Mucosa of descending colon (tissue), 3 donors: ENCODE measurements at regions not wholly inside any gene's neighbourhood (a gene's known extent, or its start where the extent isn't known, plus 50 kb on each side); places are given as distances from the start of the nearest gene placed in this dataset.

ENCODE experiments used
- ATAC-seq: fragments of 200-7000 bp; cut with Tn5 transposase; one replicate; pipeline ENCODE4 v1.9.1; 2020; ENCODE audit warnings: mild to moderate bottlenecking, moderate library complexity
- DNase-seq, 3 donors: peaks; one replicate each; pipeline ENCODE4 v3.0.0-alpha.2; 2020
- H3K36me3 ChIP-seq: fragments of 200-600 bp; one replicate; pipeline ENCODE4 v1.8.0; 2021; ENCODE audit warnings: low read depth, mild to moderate bottlenecking
- H3K4me1 ChIP-seq: fragments of 200-600 bp; one replicate; pipeline ENCODE4 v1.8.0; 2021; ENCODE audit warnings: low read depth, mild to moderate bottlenecking
- H3K4me3 ChIP-seq: fragments of 200-600 bp; one replicate; pipeline ENCODE4 v1.8.0; 2021; ENCODE audit warnings: mild to moderate bottlenecking
- H3K9me3 ChIP-seq: fragments of 200-600 bp; one replicate; pipeline ENCODE4 v1.8.0; 2021; ENCODE audit warnings: mild to moderate bottlenecking
- CTCF ChIP-seq: fragments of 200-600 bp; IDR thresholded peaks from one replicate; pipeline ENCODE4 v1.8.0; 2022; ENCODE audit warnings: antibody characterized with exemption, mild to moderate bottlenecking
- intact Hi-C, 2 donors: fragments of 100-400 bp; cut with DNase I in 1 of 2; cut with micrococcal nuclease in 1 of 2; formaldehyde crosslinking; loops; one replicate each; pipeline versions ENCODE4 v1.11.0 to v1.11.1; 2022; cut with DNase I, micrococcal nuclease
- donor health status: DM: no; HTN: no; CAD: no; lungs with moderate emphysema.
- donor health status: DM: no; HTN: no; CAD: no.
- donor health status: DM: no; HTN: yes; CAD: no.

DNA sequence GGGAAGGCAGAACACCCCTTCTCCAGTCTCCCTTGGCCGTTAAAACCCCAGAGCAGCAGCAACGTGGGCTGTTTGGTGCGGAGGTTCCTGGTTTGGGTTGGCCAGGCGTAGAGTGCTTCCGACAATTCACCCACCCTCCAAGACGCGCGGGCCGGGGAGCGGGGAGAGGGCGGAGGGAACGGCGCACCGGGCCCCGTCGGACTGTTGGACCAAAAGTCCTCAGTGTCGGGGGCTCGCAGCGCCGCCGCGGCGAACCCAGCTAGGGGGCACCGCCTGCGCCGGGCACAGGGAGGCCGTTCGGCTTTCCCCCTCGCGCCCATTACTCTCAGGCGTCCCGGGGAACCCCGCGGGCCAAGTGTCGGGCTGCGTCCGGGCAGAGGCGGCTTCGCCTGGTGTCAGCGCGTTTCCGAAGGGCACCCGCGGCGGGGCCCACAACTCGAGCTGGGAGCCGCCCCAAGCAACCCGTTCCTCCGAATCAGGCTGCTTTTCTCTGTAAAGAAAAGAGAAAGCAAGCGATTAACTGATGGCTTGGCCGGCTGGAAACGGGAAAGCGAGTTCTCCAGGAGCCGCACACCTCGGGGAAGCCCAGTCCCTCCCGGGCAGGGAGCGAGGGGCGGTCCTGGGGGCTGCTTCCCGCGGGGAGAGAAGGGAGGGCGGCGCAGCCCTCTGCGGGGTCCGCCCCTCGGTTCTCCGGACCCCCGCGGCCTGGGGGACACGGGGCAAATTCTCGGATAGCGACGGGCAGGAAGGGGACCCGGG is 145.5 kb downstream of the ERCC6L2 start:
- Histone ChIP-seq H3K9me3 (no peaks in the 10 kb centered on the region), H3K4me1 (peaks cover 20% of the 10 kb centered on the region), H3K36me3 (no peaks in the 10 kb centered on the region), H3K4me3 (no peak overlapping the region)
- intact Hi-C loops: no loop called here
- ATAC-seq (peak; percentile 57), DNase-seq (peak in 2 of 3 donors; percentile 33 to 54)
- no peak for TF ChIP-seq CTCF

- Histone ChIP-seq H3K36me3 (no peaks in the 10 kb centered on the region), H3K9me3 (no peaks in the 10 kb centered on the region), H3K4me3 (no peak overlapping the region), H3K4me1 (peaks cover 20% of the 10 kb centered on the region)
- no peak for ATAC-seq
- intact Hi-C loops: no loop called here
- DNase-seq: no peak
- TF ChIP-seq CTCF: no peak
Measured at GRCh38 chr9:96020300-96020791, 144.9 kb downstream of the ERCC6L2 start.
